ENCODE measurements at regions not wholly inside any gene's neighbourhood (a gene's known extent, or its start where the extent isn't known, plus 50 kb on each side); places are given as distances from the start of the nearest gene placed in this dataset.

DNA sequence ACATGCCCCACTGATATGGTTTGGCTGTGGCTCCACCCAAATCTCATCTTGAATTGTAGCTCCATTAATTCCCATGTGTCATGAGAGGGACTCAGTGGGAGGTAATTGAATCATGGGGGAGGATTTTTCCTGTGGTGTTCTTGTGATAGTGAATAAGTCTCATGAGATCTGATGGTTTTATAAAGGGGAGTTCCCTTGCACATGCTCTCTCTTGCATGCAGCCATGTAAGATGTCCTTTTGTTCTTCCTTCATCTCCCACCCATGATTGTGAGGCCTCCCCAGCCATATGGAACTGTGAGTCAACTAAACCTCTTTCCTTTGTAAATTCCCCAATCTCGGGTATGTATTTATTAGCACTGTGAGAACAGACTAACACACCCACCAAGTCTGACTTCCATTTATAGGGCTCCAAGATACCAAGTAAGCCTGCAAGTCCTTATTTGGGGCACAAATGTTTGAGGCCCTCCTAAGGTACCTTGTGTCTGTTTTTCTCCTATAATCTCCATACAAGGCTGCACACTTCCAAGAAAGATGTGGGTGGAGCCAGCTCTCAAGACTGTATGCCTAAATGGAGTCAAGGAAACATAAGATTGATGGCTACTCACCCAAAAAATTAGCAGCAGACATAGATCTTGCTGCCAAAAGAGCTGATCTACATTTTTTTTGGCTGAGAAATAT, 364.7 kb downstream of the TXNL1 start:
- H2AFZ ChIP-seq (ENCODE audit: control insufficient read depth, low read depth, low read length) = no peak overlapping the region
- H3K79me2 ChIP-seq (ENCODE audit: control insufficient read depth, insufficient read depth, low read length) = no peaks in the 10 kb centered on the region
- H3K27me3 ChIP-seq (replicated peaks in 1 of 2; ENCODE audit: control insufficient read depth in 2 of 2, insufficient read depth in 2 of 2, low read length in 1 of 2) = no peaks in the 10 kb centered on the region
- no peaks in the 10 kb centered on the region for H3K36me3 ChIP-seq (ENCODE audit: control insufficient read depth in 2 of 2, insufficient read depth in 2 of 2, low read length in 1 of 2)
- ChIA-PET RAD21 (ENCODE audit: unreplicated experiment) (no interaction called here), SMC1A (ENCODE audit: uncharacterized antibody, unreplicated experiment) (interaction anchor here (0.7 to 1.4 kb wide), 2 partner anchors 10 kb away, joined by 3 read pairs; no protein-coding TSS in a partner anchor), POLR2A (no interaction called here), CTCF (interaction anchor here (1.1 kb wide), 1 partner anchor 857 kb away, joined by 3 read pairs; no protein-coding TSS in a partner anchor)
- H3K4me3 ChIP-seq = no peak overlapping the region
- H3K4me2 ChIP-seq (ENCODE audit: control insufficient read depth, insufficient read depth) = no peak overlapping the region
- FAIRE-seq = no peak
- intact Hi-C loops (cut with micrococcal nuclease; ENCODE audit: unreplicated experiment) = no loop called here
- 0% methylated on average over 1 of the region's 1 CpG for WGBS (ENCODE audit: insufficient coverage, insufficient replicate concordance, low lambda C conversion rate, missing lambda C conversion rate)
- H3K9me3 ChIP-seq (replicated peaks; ENCODE audit: control insufficient read depth, insufficient read depth, low read length) = no peaks in the 10 kb centered on the region
- ATAC-seq = no peak
- in situ Hi-C loops (cut with MboI) = no loop called here
- no peaks in the 10 kb centered on the region for H4K20me1 ChIP-seq (ENCODE audit: control insufficient read depth, insufficient read depth)
- no peak for DNase-seq (ENCODE audit: low read depth, low spot score)
- BruUV-seq (replicated peaks) = no TSS peak
- H3K27ac ChIP-seq (ENCODE audit: control insufficient read depth, insufficient read depth) = no peak overlapping the region
- H3K9ac ChIP-seq (ENCODE audit: control insufficient read depth, insufficient read depth, low read length) = no peak overlapping the region
- H3K4me1 ChIP-seq (ENCODE audit: control insufficient read depth, insufficient read depth, low read length) = no peaks in the 10 kb centered on the region
- TF ChIP-seq, protein P1, sequence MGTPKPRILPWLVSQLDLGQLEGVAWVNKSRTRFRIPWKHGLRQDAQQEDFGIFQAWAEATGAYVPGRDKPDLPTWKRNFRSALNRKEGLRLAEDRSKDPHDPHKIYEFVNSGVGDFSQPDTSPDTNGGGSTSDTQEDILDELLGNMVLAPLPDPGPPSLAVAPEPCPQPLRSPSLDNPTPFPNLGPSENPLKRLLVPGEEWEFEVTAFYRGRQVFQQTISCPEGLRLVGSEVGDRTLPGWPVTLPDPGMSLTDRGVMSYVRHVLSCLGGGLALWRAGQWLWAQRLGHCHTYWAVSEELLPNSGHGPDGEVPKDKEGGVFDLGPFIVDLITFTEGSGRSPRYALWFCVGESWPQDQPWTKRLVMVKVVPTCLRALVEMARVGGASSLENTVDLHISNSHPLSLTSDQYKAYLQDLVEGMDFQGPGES (IDR thresholded peaks at IDR 0.05) = no peak
- TF ChIP-seq, protein P2, sequence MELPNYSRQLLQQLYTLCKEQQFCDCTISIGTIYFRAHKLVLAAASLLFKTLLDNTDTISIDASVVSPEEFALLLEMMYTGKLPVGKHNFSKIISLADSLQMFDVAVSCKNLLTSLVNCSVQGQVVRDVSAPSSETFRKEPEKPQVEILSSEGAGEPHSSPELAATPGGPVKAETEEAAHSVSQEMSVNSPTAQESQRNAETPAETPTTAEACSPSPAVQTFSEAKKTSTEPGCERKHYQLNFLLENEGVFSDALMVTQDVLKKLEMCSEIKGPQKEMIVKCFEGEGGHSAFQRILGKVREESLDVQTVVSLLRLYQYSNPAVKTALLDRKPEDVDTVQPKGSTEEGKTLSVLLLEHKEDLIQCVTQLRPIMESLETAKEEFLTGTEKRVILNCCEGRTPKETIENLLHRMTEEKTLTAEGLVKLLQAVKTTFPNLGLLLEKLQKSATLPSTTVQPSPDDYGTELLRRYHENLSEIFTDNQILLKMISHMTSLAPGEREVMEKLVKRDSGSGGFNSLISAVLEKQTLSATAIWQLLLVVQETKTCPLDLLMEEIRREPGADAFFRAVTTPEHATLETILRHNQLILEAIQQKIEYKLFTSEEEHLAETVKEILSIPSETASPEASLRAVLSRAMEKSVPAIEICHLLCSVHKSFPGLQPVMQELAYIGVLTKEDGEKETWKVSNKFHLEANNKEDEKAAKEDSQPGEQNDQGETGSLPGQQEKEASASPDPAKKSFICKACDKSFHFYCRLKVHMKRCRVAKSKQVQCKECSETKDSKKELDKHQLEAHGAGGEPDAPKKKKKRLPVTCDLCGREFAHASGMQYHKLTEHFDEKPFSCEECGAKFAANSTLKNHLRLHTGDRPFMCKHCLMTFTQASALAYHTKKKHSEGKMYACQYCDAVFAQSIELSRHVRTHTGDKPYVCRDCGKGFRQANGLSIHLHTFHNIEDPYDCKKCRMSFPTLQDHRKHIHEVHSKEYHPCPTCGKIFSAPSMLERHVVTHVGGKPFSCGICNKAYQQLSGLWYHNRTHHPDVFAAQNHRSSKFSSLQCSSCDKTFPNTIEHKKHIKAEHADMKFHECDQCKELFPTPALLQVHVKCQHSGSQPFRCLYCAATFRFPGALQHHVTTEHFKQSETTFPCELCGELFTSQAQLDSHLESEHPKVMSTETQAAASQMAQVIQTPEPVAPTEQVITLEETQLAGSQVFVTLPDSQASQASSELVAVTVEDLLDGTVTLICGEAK (IDR thresholded peaks at IDR 0.05; ENCODE audit: borderline replicate concordance) = no peak
- no peak for TF ChIP-seq ZNF622 (IDR thresholded peaks at IDR 0.05)
- no peak for TF ChIP-seq TCF12 (IDR thresholded peaks at IDR 0.05; ENCODE audit: low read depth, low read length)
- no peak for TF ChIP-seq BACH1 (IDR thresholded peaks at IDR 0.05; ENCODE audit: borderline replicate concordance)
- TF ChIP-seq, protein P3, sequence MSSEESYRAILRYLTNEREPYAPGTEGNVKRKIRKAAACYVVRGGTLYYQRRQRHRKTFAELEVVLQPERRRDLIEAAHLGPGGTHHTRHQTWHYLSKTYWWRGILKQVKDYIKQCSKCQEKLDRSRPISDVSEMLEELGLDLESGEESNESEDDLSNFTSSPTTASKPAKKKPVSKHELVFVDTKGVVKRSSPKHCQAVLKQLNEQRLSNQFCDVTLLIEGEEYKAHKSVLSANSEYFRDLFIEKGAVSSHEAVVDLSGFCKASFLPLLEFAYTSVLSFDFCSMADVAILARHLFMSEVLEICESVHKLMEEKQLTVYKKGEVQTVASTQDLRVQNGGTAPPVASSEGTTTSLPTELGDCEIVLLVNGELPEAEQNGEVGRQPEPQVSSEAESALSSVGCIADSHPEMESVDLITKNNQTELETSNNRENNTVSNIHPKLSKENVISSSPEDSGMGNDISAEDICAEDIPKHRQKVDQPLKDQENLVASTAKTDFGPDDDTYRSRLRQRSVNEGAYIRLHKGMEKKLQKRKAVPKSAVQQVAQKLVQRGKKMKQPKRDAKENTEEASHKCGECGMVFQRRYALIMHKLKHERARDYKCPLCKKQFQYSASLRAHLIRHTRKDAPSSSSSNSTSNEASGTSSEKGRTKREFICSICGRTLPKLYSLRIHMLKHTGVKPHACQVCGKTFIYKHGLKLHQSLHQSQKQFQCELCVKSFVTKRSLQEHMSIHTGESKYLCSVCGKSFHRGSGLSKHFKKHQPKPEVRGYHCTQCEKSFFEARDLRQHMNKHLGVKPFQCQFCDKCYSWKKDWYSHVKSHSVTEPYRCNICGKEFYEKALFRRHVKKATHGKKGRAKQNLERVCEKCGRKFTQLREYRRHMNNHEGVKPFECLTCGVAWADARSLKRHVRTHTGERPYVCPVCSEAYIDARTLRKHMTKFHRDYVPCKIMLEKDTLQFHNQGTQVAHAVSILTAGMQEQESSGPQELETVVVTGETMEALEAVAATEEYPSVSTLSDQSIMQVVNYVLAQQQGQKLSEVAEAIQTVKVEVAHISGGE (CRISPR knock-in tag; IDR thresholded peaks at IDR 0.05) = no peak
- no peak for TF ChIP-seq NFYB (IDR thresholded peaks at IDR 0.05; ENCODE audit: insufficient read depth, low read depth, low read length)
- TF ChIP-seq ZBED1 (IDR thresholded peaks at IDR 0.05; ENCODE audit: borderline replicate concordance) = no peak
- no peak for TF ChIP-seq POLR2AphosphoS2 (IDR thresholded peaks at IDR 0.05; ENCODE audit: low read depth, low read length)
- TF ChIP-seq MEF2B (IDR thresholded peaks at IDR 0.05; ENCODE audit: partially characterized antibody, poor library complexity, severe bottlenecking) = no peak
- TF ChIP-seq ZSCAN29 (IDR thresholded peaks at IDR 0.05) = no peak
- no peak for TF ChIP-seq STAT1 (conservative IDR thresholded peaks at IDR 0.05)
- TF ChIP-seq, protein P4, sequence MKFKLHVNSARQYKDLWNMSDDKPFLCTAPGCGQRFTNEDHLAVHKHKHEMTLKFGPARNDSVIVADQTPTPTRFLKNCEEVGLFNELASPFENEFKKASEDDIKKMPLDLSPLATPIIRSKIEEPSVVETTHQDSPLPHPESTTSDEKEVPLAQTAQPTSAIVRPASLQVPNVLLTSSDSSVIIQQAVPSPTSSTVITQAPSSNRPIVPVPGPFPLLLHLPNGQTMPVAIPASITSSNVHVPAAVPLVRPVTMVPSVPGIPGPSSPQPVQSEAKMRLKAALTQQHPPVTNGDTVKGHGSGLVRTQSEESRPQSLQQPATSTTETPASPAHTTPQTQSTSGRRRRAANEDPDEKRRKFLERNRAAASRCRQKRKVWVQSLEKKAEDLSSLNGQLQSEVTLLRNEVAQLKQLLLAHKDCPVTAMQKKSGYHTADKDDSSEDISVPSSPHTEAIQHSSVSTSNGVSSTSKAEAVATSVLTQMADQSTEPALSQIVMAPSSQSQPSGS (IDR thresholded peaks at IDR 0.05; ENCODE audit: low read length) = no peak
- TF ChIP-seq HCFC1 (IDR thresholded peaks at IDR 0.05; ENCODE audit: low read length) = no peak
- no peak for TF ChIP-seq RAD21 (IDR thresholded peaks at IDR 0.05; ENCODE audit: insufficient read depth, low read depth, low read length)
